ENCODE measurements at regions not wholly inside any gene's neighbourhood (a gene's known extent, or its start where the extent isn't known, plus 50 kb on each side); places are given as distances from the start of the nearest gene placed in this dataset.

- Histone ChIP-seq H3K4me2 (ENCODE audit: insufficient read depth, low read length) (no peak overlapping the region), H3K9me1 (ENCODE audit: control insufficient read depth, insufficient read depth, low read length) (no peaks in the 10 kb centered on the region), H3K9ac (ENCODE audit: insufficient read depth in 1 of 2, low read depth in 2 of 2, low read length in 2 of 2) (no peak overlapping the region), H4K20me1 (replicated peaks; ENCODE audit: control insufficient read depth, insufficient read depth, low read length) (no peaks in the 10 kb centered on the region), H3K4me1 (replicated peaks in 1 of 2; ENCODE audit: control insufficient read depth in 2 of 2, insufficient read depth in 2 of 2, low read length in 2 of 2) (no peaks in the 10 kb centered on the region), H3K4me3 (no peak overlapping the region), H2AFZ (ENCODE audit: low read depth, low read length) (no peak overlapping the region), H3K27me3 (ENCODE audit: control insufficient read depth in 2 of 2, insufficient read depth in 2 of 2, low read length in 2 of 2) (no peaks in the 10 kb centered on the region; a peak in 1 of 5 replicates), H3K9me3 (replicated peaks; ENCODE audit: control insufficient read depth, insufficient read depth, low read depth, low read length) (no peaks in the 10 kb centered on the region), H3K36me3 (ENCODE audit: control insufficient read depth, insufficient read depth, low read length) (no peaks in the 10 kb centered on the region), H3K79me2 (ENCODE audit: control insufficient read depth, insufficient read depth, low read length) (no peaks in the 10 kb centered on the region), H3K27ac (ENCODE audit: extremely low read depth, low read depth, low read length) (no peak overlapping the region)
- in situ Hi-C loops (cut with MboI) (no loop called here), intact Hi-C loops (cut with micrococcal nuclease) (no loop called here)
- DNase-seq (ENCODE audit: extremely low read depth in 1 of 4, low spot score in 3 of 4), result no peak
- no TSS peak for BruUV-seq (replicated peaks)
- no peak for TF ChIP-seq ATF2 (CRISPR knock-in tag; IDR thresholded peaks at IDR 0.05)
- no peak for TF ChIP-seq ZZZ3 (IDR thresholded peaks at IDR 0.05)
- TF ChIP-seq ZBTB49 (CRISPR knock-in tag; IDR thresholded peaks at IDR 0.05; ENCODE audit: borderline replicate concordance), result no peak
- TF ChIP-seq CUX1 (CRISPR knock-in tag; IDR thresholded peaks at IDR 0.05), result no peak
- TF ChIP-seq L3MBTL2 (IDR thresholded peaks at IDR 0.05), result no peak
- no peak for TF ChIP-seq EP300 (IDR thresholded peaks at IDR 0.05; ENCODE audit: low read length)
- no peak for TF ChIP-seq RBM22 (IDR thresholded peaks at IDR 0.05; ENCODE audit: low read depth, low read length, poor library complexity, severe bottlenecking)
- no peak for TF ChIP-seq POLR2B (IDR thresholded peaks at IDR 0.05; ENCODE audit: low read depth, partially characterized antibody)
- TF ChIP-seq ZNF740 (CRISPR knock-in tag; IDR thresholded peaks at IDR 0.05), result no peak
- TF ChIP-seq ZNF740 (tag; IDR thresholded peaks at IDR 0.05), result no peak
- no peak for TF ChIP-seq PCBP1 (IDR thresholded peaks at IDR 0.05; ENCODE audit: low read depth, low read length, poor library complexity, severe bottlenecking)
- CTCF ChIA-PET (ENCODE audit: low intra/inter-chr PET ratio), result no interaction called here
- no peak for FAIRE-seq
- no peak for ATAC-seq
- POLR2A ChIA-PET, result no interaction called here
- WGBS (ENCODE audit: insufficient coverage, low coverage, missing lambda C conversion rate), result 0% methylated on average over 2 of the region's 2 CpGs
Observed at GRCh38 chr2:122172812-122173211, 417.4 kb downstream of the TSN start.
